Activated gamma-delta T cell (primary cell): ENCODE measurements at regions not wholly inside any gene's neighbourhood (a gene's known extent, or its start where the extent isn't known, plus 50 kb on each side); places are given as distances from the start of the nearest gene placed in this dataset.
"Not testable (repeated sequence)": the region's sequence is repeated elsewhere in the genome, so short reads cannot be mapped to it uniquely, and the experiment has no call there.

Experiments used
- DNase-seq: peaks from one replicate; lab custom pipeline; 2025; lab: John Stamatoyannopoulos, UW

DNA sequence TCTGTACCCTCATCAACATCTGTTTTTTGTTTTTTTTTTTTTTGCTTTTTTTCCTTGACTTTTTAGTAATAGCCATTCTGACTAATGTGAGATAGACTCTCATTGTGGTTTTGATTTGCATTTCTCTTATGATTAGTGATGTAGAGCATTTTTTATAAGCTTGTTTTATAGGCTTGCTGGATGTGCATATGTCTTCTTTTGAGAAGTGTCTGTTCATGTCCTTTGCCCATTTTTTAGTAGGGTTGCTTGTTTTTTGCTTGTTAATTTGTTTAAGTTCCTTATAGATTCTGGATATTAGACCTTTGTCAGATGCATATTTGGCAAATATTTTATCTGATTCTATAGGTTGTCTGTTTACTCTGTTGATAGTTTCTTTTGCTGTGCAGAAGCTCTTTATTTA is 53.5 kb upstream of the FAR1 start:
- not testable (repeated sequence) for DNase-seq

DNA sequence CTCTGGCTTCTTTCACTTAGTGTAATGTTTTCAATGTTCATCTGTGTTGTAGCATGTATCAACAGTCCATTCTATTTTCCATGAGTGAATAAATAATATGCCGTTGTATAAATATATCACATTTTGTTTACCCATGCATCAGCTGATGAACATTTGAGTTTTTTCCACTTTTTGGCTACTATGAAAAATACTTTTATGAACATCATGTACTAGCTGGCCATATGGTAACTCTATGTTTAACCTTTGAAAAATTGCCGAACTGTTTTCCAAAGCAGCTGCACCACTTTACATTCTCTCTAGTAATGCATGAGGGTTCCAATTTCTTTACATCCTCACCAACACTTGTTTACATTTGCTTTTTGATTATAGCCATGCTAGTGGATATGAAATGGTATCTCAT is 59.8 kb upstream of the FAR1 start:
- no peak for DNase-seq

DNA sequence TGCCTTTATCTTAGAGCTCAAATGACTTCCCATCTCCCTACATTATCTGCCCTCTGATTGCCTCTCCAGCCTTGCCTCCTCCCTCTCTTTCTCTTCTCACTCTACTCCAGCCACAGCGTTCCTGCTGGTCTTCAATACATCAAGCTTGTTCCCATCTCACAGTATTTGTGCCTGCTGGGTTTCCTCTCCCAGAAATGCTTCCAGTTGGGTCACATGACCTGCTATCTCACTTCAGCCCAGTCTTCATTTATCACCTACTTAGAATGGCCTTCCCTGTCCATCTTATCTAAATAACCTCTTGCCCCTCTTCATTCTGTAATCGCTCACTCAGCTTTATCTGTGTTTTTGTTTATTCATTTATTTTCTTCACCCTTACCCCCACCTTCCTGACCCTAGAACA is 61.8 kb upstream of the FAR1 start:
- no peak for DNase-seq

DNA sequence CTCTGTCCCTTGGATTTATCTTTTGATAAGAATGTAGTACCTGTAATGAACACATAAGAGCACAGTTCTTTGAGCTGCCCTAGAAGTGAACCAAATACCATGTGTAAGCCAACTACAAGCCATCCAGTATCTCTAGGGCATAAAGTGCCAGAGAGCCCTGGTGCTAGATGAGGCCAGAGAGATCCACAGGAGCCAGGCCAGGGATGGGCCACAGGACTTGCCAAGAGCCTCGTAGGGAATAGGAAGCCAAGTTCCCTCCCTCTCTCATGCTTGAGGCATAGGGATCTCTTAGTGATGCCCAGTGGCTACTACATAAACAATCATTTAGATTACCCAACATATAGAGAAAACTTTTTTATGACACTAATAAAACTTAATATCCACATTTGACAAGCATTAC is 64.8 kb upstream of the FAR1 start:
- DNase-seq = no peak

DNA sequence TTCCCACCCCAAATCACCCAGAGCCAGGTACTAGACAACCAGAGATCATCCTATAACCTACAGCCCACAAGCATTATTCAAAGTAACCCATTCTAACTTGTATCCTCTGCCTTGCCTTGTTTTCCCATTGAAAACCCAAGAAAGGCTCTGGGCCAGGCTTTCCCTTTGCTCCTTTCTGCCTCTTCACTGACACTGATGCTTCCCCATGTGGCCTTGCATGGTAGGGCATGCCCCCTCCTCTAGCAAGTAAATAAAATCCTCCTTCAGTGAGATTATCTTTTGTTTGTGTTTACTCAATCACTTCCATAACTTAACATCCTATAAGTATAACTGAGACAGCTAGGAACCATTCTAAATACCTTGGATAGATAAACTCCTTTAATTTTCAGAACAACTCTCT is 65.6 kb upstream of the FAR1 start:
- no peak for DNase-seq

DNA sequence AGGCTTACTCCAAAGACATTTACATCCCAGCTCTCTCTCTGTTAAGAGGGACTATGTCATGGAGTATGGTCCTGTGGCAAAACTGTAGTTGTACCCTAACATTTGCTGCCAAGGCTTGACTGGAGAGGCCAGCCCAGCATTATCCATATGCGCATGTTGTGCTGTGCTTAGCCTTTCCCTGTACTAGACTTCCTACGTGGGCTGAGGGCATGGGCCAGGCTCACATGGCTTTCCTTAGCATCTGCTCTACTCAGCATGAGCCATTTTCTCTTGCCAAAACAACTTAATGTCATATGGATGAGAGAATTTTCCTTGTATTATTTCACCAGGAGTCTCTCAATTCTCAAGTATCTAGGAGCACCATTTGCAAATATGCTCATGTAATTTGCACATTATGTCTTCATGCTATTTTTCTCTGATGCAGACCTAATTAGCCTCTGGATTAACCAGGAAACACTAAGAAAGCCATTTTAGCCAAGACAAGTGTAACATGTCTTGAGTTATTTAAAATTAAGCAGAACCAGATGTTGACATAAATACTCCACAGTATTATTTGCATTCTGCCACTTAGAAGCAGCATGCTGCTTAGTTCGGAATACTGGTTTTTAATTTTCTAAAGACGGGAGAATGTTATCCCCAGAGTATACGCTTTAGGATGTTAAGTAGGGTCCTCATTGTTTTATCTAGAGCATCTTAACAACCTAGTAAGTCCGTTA is 71.7 kb upstream of the FAR1 start:
- DNase-seq = no peak

DNA sequence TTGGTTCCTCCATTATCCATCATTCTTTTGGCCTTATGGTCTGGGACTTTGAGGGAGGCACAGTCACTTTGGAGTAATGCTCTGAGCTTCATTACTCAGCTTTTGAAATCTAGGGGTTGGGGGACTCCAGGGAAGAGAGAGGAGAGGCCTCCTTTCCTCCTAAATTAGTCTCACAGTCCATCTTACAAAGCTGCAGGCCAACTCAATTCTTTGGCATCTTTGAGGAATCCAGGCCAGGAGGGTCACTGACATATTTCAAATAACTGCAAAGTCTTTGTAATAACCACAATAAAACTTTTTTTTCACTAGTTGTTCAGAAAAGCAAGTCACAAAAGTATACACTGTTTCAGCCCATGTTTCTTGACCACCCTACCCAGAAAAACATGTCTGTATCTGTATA is 73.3 kb upstream of the FAR1 start:
- no peak for DNase-seq

DNA sequence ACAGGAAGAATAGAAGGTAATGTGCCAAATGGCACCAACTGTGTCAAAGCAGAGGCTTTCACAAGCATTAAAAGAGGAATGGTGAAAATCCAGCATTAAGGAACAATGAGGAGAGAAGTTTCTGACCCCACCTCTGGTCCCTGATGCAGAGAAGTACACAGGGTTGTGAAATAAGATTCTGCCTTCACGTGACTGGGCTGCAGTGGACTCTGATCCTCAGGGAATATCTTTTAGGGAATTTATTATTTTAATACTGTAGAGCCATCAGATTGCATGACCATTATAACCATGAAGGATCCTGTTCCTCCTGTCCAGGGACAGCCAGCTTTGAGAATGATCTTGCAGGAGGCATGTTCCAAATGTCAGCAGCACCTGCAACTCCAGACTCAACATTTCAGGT is 74.4 kb upstream of the FAR1 start:
- DNase-seq = no peak

DNA sequence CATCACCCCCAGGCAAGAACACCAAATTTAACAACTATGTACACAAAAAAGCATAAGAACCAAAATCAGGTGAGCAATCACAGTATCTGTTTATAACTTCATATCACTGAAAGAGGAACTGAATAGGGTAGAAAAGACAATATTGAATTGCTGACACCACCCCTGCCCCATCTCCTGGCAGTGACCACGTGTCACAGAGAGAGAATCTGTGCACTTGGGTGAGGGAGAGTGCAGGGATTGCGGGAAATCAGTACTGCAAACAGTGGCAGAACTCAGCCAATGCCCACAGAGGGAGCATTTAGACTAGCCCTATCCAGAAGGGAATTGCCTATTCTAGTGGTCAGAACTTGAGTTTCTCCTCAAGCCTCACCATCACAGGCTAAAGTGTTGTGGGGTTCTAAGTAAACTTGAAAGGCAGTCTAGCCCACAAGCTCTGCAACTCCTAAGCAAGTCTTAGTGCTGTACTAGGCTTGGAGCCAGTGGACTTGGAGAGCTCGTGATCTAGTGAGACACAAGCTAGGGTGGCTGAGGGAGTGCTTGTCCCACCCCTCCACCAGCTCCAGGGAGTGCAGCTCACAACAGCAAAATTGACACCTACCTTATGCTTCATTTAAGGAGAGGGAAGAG is 82.8 kb upstream of the PTH start:
- no peak for DNase-seq

DNA sequence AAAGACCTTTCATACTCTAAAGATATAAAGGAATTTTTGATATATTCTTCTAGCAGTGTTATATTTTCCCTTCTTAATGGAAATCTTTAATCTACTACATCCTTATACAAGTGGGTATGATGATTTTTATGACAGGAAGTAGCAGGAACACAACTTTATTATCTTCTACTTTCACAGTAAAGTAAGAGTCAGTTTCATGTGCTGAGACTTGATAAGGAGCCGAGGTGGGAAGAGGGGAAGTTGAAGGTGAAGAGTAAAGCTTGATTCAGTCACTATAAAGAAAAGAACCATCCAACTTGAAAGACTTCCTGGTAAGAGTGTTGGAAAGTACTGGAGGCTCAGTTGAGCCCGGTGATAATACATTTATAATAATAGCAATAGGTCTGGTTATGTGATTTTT is 82.1 kb upstream of the PTH start:
- DNase-seq = no peak

DNA sequence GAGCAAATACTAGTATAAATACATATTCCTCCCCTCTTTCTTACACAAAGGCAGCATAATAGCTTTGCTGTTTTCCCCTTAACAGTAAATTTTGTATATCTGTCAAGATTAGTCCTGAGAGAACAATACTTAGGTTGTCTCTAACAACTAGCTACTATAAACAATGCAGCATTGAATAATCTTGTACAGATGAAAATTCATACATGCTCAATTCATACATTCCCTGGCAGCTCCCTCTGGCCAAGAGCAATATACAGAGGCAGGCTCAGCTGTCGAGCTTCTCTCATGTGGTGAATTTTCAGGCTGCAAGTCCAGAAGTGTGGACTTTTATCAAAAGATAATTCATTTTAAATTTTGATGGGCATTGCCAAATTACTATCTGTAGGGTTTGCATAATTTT is 81.2 kb upstream of the PTH start:
- DNase-seq = no peak

DNA sequence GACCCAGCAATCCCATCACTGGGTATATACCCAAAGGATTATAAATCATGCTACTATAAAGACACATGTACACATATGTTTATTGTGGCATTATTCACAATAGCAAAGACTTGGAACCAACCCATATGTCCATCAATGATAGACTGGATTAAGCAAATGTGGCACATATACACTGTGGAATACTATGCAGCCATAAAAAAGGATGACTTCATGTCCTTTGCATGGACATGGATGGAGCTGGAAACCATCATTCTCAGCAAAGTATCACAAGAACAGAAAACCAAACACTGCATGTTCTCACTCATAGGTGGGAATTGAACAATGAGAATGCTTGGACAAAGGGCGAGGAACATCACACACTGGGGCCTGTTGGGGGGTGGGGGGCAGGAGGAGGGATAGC is 79.6 kb upstream of the PTH start:
- not testable (repeated sequence) for DNase-seq

DNA sequence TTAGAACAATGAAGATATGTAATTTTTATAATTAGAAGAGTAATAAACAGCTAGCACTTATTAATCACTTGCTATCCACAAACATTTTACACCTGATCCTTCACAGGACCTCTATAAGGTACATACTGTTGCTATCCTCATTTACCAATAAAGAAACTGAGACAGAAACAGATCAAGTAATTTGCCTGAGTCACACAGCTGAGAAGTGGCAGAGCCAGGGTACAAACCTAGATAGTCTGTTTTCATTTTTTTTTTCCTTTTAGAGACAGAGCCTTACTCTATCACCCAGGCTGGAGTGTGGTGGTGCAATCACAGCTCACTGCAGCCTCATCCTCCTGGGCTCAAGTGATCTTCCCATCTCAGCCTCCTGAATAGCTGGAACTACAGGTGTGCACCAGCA is 71.8 kb upstream of the PTH start:
- DNase-seq = no peak

DNA sequence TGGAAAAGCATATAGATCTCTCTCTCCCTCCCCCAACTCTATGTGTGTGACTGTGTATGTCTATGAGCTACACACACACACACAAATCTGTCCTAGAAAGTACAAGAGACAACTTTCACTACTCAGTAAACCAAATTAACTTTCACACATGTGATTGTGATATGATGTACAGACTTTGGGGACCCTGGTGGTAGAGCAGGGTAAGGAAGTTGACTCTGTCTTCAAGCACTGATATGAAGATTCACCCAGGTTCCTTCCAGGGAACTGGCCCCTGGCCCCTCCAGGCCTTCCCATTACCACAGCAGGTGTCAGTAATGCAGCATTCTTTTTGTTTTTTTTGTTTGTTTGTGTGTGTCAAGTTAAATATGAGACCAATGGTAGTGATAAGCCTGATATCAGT is 66.1 kb upstream of the PTH start:
- DNase-seq = no peak

DNA sequence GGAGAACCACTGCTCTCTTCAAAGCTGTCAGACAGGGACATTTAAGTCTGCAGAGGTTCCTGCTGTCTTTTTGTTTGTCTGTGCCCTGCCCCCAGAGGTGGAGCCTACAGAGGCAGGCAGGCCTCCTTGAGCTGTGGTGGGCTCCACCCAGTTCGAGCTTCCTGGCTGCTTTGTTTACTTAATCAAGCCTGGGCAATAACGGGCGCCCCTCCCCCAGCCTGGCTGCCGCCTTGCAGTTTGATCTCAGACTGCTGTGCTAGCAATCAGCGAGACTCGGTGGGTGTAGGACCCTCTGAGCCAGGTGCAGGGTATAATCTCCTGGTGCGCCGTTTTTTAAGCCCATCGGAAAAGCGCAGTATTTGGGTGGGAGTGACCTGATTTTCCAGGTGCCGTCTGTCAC is 64.5 kb upstream of the PTH start:
- peak; percentile 15 for DNase-seq

DNA sequence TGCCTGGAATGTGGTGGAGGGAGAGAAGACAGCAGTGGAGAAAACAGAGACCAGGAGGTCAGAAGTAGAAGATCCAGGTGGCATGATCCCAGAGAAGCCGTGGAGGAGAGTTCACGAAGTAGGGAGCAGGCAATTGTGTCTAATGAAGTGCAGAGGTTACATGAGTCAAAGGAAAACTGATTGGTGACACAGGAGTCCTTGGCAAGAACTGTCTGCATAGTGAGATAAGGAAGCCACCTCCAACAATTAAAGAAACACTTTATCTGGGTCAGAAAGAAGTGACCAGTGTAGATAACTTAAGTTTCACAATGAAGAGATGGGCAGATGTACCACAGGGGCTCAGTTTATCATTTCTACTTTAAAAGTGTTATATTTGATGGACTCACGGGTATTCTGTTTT is 57.0 kb upstream of the PTH start:
- DNase-seq = no peak

DNA sequence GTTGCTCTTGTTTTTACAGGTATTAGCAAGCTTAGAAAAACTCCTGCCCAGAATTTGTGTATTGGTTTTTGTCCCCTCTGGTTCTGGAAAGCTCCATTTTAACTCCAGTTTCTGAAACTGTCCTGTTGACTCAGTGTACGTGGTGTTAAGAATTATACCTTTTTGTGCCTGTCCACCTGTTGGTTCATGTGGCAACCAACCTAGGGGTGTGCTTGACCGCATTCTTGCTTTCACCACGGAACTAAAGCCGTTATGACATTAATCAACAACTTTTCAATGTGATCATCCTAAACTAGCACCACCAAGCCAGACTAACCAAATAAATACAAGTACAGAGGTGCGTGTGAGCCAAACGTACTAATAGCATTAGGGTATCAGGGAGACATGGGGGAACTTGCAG is 56.0 kb upstream of the PTH start:
- no peak for DNase-seq

DNA sequence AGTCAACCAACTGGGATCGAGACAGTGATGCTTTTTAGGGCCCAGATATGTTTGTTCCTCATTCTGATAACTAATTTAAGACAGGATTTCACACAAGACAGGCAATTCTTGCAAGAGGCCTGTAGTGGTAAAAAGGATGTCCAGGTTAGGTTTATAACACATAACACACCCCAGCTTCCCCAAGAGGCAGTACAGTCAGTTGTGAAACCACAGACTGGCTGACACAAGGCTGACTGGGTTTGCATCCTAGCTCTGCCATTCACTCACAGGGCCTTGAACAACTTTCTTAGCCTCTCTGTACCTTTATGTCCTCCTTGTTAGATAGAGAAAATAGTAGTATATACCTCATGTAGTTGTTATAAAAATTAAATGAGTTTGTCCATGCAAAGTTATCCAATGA is 55.0 kb upstream of the PTH start:
- DNase-seq = no peak

DNA sequence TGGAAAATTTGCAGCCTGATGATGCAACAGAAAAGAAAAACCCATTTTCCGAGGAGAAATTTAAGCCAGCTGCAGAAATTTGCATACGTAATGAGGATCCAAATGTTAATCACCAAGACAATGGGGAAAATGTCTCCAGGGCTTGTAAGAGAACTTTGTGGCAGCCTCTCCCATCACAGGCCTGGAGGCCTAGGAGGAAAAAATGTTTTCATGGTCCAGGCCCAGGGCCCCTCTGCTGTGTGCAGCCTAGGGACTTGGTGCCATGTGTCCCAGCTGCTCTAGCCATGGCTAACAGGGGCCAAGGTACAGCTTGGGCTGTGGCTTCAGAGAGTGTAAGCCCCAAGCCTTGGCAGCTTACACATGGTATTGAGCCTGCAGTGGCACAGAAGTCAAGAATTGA is 50.3 kb upstream of the PTH start:
- DNase-seq = not testable (repeated sequence)
